Adrenal gland (tissue), 5 donors: ENCODE measurements at regions not wholly inside any gene's neighbourhood (a gene's known extent, or its start where the extent isn't known, plus 50 kb on each side); places are given as distances from the start of the nearest gene placed in this dataset.

ENCODE experiments used
- CTCF ChIP-seq, 6 experiments: fragments of 450-650 bp in 4 of 6; fragments of 200-600 bp in 2 of 6; sonication (generic) in 1 of 6; IDR thresholded peaks; 1 replicate in 5 of 6; 2 replicates in 1 of 6; pipeline versions ENCODE4 v1.5.1 to v1.8.0; 2016 to 2021; ENCODE audit warnings: antibody characterized with exemption in 6 of 6, mild to moderate bottlenecking in 2 of 6, moderate library complexity in 1 of 6
- POLR2A ChIP-seq, 2 donors: fragments of 450-650 bp; IDR thresholded peaks; one replicate each; pipeline ENCODE4 v1.6.1; 2017; ENCODE audit warnings: antibody characterized with exemption in 2 of 2, mild to moderate bottlenecking in 2 of 2, moderate library complexity in 1 of 2
- donor health status: DM: no; HTN: no; CAD: no.

- TF ChIP-seq CTCF (IDR thresholded peaks at IDR 0.05) (no peak), POLR2A (IDR thresholded peaks at IDR 0.05) (no peak)
Measured at GRCh38 chr3:154977666-154978065, 102.5 kb upstream of the MME start.
